Neural progenitor cell (in vitro differentiated cells): ENCODE measurements at regions not wholly inside any gene's neighbourhood (a gene's known extent, or its start where the extent isn't known, plus 50 kb on each side); places are given as distances from the start of the nearest gene placed in this dataset.

ENCODE experiments used
- DNase-seq: peaks from one replicate; pipeline ENCODE4 v3.0.0-alpha.2; 2016; ENCODE audit warnings: low spot score
- H2AFZ ChIP-seq: fragments of 200-600 bp; sonication (generic); replicated peaks from 2 replicates; pipeline ENCODE4 v1.6.1; 2016; ENCODE audit warnings: antibody characterized with exemption
- H3F3A ChIP-seq: fragments of 200-600 bp; sonication (generic); 2 replicates; pipeline ENCODE4 v1.6.1; 2016; ENCODE audit warnings: antibody characterized with exemption, low read depth
- H3K27ac ChIP-seq: fragments of 200-600 bp; sonication (generic); 2 replicates; pipeline ENCODE4 v1.5.1; 2016; ENCODE audit warnings: mild to moderate bottlenecking
- H3K27me3 ChIP-seq: fragments of 200-600 bp; sonication (generic); 2 replicates; pipeline ENCODE4 v1.6.1; 2016; ENCODE audit warnings: mild to moderate bottlenecking, moderate library complexity
- H3K36me3 ChIP-seq: fragments of 200-600 bp; sonication (generic); 2 replicates; pipeline ENCODE4 v1.5.1; 2016
- H3K4me1 ChIP-seq: fragments of 200-600 bp; sonication (generic); 2 replicates; pipeline ENCODE4 v1.6.1; 2016; ENCODE audit warnings: mixed run types
- H3K4me2 ChIP-seq: fragments of 200-600 bp; sonication (generic); 2 replicates; pipeline ENCODE4 v1.6.1; 2016
- H3K4me3 ChIP-seq: fragments of 200-600 bp; sonication (generic); 2 replicates; pipeline ENCODE4 v1.5.1; 2016
- H3K79me2 ChIP-seq: fragments of 200-600 bp; sonication (generic); 2 replicates; pipeline ENCODE4 v1.6.1; 2016; ENCODE audit warnings: low read depth
- H3K9ac ChIP-seq: fragments of 200-600 bp; sonication (generic); 2 replicates; pipeline ENCODE4 v1.6.1; 2016
- H3K9me3 ChIP-seq: fragments of 200-600 bp; sonication (generic); 2 replicates; pipeline ENCODE4 v1.5.1; 2016; ENCODE audit warnings: low read depth
- H4K20me1 ChIP-seq: fragments of 200-600 bp; sonication (generic); 2 replicates; pipeline ENCODE4 v1.6.1; 2016; ENCODE audit warnings: low read depth
- H3K27ac Mint-ChIP-seq: 3 replicates; pipeline ENCODE4 v1.8.0; 2021; ENCODE audit warnings: mixed read lengths
- H3K27me3 Mint-ChIP-seq: 2 replicates; pipeline ENCODE4 v1.8.0; 2022; ENCODE audit warnings: low read depth, mild to moderate bottlenecking, inconsistent platforms, moderate library complexity, mixed read lengths; ENCODE audit not compliant: insufficient read depth
- H3K36me3 Mint-ChIP-seq: 3 replicates; pipeline ENCODE4 v1.8.0; 2021; ENCODE audit warnings: mixed read lengths
- H3K4me1 Mint-ChIP-seq: 3 replicates; pipeline ENCODE4 v1.8.0; 2021; ENCODE audit warnings: mixed read lengths
- H3K4me3 Mint-ChIP-seq: 3 replicates; pipeline ENCODE4 v1.8.0; 2021; ENCODE audit warnings: mild to moderate bottlenecking, moderate library complexity, mixed read lengths
- H3K9me3 Mint-ChIP-seq: 3 replicates; pipeline ENCODE4 v1.8.0; 2020; ENCODE audit warnings: mixed read lengths
- EZH2 ChIP-seq: fragments of 200-600 bp; sonication (generic); IDR thresholded peaks from 2 replicates; pipeline ENCODE4 v1.6.1; 2017; ENCODE audit warnings: antibody characterized with exemption, mild to moderate bottlenecking, moderate library complexity
- EZH2phosphoT487 ChIP-seq: fragments of 200-600 bp; sonication (generic); IDR thresholded peaks from 2 replicates; pipeline ENCODE4 v1.6.1; 2017; ENCODE audit warnings: antibody characterized with exemption
- TF ChIP-seq, protein P1 (sequence below): fragments of 200-600 bp; sonication (generic); IDR thresholded peaks from 2 replicates; pipeline ENCODE4 v1.5.1; 2017; ENCODE audit warnings: antibody characterized with exemption, mild to moderate bottlenecking

DNA sequence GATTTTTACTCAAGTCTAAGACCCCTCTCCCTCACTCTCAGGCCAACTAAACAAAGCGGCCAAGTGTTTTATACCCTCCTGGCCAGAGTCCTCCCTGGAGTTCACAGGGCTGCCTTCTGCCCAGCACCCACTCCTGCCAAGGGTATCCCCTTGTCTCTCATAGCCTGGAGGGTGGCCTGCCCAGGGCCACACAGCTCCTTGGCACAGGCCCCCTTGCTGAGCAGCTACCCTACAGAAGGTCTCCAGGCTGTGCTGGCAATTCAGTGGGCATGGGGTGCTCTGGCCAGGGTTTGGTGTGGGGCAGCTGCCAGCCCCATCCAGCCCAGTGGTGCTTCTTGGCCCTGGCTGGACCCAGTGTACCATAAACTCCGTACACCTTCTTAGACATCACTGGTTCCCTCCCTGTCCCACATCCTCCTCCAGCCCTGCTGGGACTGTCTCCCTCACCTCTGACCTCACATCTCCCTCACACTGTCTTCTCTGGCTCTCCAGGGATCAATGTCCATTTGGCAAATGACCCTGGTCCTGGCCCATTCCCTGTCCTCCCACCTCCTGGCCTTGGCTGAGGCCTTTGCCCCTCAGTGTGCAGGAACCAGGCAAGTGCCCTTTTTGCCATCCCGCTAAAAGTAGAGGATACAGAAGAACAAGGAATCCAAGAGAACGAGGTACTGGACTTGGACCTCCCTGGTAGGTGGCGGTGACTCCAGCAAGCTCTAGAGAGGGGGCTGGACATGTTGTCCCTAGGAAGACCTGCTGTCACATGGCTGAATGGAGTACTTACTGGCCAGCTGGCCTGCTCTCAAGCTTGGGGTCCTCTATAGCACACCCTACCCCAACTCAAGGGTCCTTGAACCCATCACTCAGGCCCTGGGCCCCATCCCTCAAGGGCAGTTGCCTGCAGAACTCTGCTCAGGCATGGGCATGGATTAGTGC is 50.0 kb upstream of the TRPM1 start:
- peak overlapping the region; percentile 53 for H3K27ac Mint-ChIP-seq
- Histone ChIP-seq H2AFZ (no peak overlapping the region), H3K9ac (no peak overlapping the region), H3K27ac (no peak overlapping the region), H3F3A (peaks cover 33% of the 10 kb centered on the region), H3K27me3 (peaks cover 85% of the 10 kb centered on the region), H3K9me3 (no peaks in the 10 kb centered on the region), H3K4me3 (no peak overlapping the region), H3K79me2 (no peaks in the 10 kb centered on the region), H3K4me2 (peak overlapping the region; percentile 14), H4K20me1 (peaks cover 17% of the 10 kb centered on the region), H3K36me3 (no peaks in the 10 kb centered on the region), H3K4me1 (peaks cover 27% of the 10 kb centered on the region)
- H3K9me3 Mint-ChIP-seq: no peaks in the 10 kb centered on the region
- TF ChIP-seq, protein P1, sequence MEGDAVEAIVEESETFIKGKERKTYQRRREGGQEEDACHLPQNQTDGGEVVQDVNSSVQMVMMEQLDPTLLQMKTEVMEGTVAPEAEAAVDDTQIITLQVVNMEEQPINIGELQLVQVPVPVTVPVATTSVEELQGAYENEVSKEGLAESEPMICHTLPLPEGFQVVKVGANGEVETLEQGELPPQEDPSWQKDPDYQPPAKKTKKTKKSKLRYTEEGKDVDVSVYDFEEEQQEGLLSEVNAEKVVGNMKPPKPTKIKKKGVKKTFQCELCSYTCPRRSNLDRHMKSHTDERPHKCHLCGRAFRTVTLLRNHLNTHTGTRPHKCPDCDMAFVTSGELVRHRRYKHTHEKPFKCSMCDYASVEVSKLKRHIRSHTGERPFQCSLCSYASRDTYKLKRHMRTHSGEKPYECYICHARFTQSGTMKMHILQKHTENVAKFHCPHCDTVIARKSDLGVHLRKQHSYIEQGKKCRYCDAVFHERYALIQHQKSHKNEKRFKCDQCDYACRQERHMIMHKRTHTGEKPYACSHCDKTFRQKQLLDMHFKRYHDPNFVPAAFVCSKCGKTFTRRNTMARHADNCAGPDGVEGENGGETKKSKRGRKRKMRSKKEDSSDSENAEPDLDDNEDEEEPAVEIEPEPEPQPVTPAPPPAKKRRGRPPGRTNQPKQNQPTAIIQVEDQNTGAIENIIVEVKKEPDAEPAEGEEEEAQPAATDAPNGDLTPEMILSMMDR: no peak
- TF ChIP-seq EZH2phosphoT487 (no peak), EZH2 (no peak)
- peaks cover 42% of the 10 kb centered on the region for H3K4me1 Mint-ChIP-seq
- no peaks in the 10 kb centered on the region for H3K36me3 Mint-ChIP-seq
- no peak for DNase-seq
- peak overlapping the region; percentile 48 for H3K4me3 Mint-ChIP-seq
- H3K27me3 Mint-ChIP-seq: peaks cover 9% of the 10 kb centered on the region

DNA sequence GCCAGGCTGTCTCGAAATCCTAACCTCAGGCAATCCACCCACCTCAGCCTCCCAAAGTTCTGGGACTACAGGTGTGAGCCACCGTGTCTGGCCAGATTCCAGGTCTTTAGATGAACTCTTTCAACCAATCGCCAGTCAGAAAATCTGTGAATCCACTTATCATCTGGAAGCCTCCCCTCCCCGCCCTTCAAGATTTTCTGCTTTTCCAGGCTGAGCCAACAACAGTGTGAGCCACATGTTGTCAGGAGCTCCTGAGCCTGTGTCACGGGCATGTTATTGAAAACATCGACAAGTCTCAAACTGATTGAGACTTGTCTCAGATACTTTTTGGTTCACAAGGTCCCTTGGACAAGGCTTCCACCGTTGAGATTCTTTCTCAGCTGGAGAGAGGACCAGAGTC is 52.0 kb upstream of the TRPM1 start:
- no peak for DNase-seq
- H3K4me1 ChIP-seq: peaks cover 13% of the 10 kb centered on the region
- peaks cover 17% of the 10 kb centered on the region for H4K20me1 ChIP-seq
- no peak overlapping the region for H3K4me2 ChIP-seq
- no peak overlapping the region for H3K27ac ChIP-seq
- H3F3A ChIP-seq: peaks cover 27% of the 10 kb centered on the region
- Mint-ChIP-seq H3K27ac (no peak overlapping the region), H3K27me3 (peaks cover 5% of the 10 kb centered on the region), H3K4me3 (no peak overlapping the region), H3K36me3 (no peaks in the 10 kb centered on the region), H3K4me1 (peaks cover 35% of the 10 kb centered on the region), H3K9me3 (no peaks in the 10 kb centered on the region)
- no peaks in the 10 kb centered on the region for H3K9me3 ChIP-seq
- H3K27me3 ChIP-seq: peaks cover 66% of the 10 kb centered on the region
- TF ChIP-seq EZH2 (no peak), EZH2phosphoT487 (no peak)
- TF ChIP-seq, protein P1: no peak
- H3K4me3 ChIP-seq: no peak overlapping the region
- H3K36me3 ChIP-seq: no peaks in the 10 kb centered on the region
- H3K79me2 ChIP-seq: no peaks in the 10 kb centered on the region
- no peak overlapping the region for H2AFZ ChIP-seq
- H3K9ac ChIP-seq: no peak overlapping the region

DNA sequence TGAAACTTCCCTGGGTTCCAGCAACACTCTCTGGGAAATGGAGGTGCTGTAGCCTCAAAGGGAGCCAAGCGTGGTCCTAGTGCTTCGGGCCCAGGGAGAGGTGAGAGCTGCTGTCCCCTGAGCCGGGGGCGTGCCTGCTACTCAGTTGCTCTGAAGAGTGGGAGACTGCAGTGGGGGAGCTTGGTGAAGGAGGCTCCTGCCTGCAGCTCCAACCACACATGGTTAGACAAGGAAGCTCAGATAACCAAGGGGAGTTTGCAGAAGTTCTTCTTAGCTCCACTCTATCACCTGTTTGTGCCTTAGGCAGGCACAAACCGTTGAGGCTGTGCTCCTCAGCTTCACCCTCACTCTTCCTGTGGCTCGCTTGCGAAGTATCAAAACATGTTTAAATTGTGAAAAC is 53.6 kb upstream of the TRPM1 start:
- peaks cover 13% of the 10 kb centered on the region for H4K20me1 ChIP-seq

More for the DNA sequence above, 53.6 kb upstream of the TRPM1 start:
- peaks cover 30% of the 10 kb centered on the region for H3K4me1 Mint-ChIP-seq
- no peaks in the 10 kb centered on the region for H3K9me3 Mint-ChIP-seq
- Histone ChIP-seq H2AFZ (no peak overlapping the region), H3K9ac (no peak overlapping the region), H3K27me3 (peaks cover 51% of the 10 kb centered on the region), H3K27ac (no peak overlapping the region), H3K4me2 (no peak overlapping the region), H3K9me3 (no peaks in the 10 kb centered on the region), H3K79me2 (no peaks in the 10 kb centered on the region), H3K36me3 (no peaks in the 10 kb centered on the region), H3K4me3 (no peak overlapping the region), H3F3A (peaks cover 15% of the 10 kb centered on the region), H3K4me1 (peaks cover 6% of the 10 kb centered on the region)
- H3K4me3 Mint-ChIP-seq: no peak overlapping the region
- no peak overlapping the region for H3K27ac Mint-ChIP-seq
- TF ChIP-seq, protein P1: no peak
- no peak for TF ChIP-seq EZH2
- TF ChIP-seq EZH2phosphoT487: no peak
- peaks cover 4% of the 10 kb centered on the region for H3K27me3 Mint-ChIP-seq
- H3K36me3 Mint-ChIP-seq: no peaks in the 10 kb centered on the region
- no peak for DNase-seq
